Amniotic epithelial cell (primary cell): ENCODE measurements at regions not wholly inside any gene's neighbourhood (a gene's known extent, or its start where the extent isn't known, plus 50 kb on each side); places are given as distances from the start of the nearest gene placed in this dataset.
"Not testable (repeated sequence)": the region's sequence is repeated elsewhere in the genome, so short reads cannot be mapped to it uniquely, and the experiment has no call there.

Source experiments
- DNase-seq: peaks from one replicate; pipeline ENCODE4 v3.0.0-alpha.2; 2010; ENCODE audit warnings: low read depth

DNA sequence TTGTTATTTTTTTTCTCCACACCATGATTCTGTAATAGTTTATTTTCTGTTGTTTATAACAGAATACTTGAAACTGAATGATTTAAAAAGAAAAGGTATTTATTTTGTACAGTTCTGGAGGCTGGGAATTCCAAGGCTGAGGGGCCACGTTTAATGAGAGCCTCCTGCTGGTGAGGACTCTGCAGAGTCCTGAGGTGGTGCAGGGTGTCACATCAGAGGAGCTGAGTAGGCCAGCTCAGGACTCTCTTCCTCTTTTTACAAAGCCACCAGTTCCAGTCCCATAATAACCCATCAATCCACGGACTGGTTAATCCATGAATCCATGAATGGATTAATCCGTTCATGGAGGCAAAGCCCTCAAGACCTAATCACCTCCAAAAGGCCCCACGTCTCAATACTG lies 71.6 kb downstream of the TFAP2A start:
- no peak for DNase-seq

DNA sequence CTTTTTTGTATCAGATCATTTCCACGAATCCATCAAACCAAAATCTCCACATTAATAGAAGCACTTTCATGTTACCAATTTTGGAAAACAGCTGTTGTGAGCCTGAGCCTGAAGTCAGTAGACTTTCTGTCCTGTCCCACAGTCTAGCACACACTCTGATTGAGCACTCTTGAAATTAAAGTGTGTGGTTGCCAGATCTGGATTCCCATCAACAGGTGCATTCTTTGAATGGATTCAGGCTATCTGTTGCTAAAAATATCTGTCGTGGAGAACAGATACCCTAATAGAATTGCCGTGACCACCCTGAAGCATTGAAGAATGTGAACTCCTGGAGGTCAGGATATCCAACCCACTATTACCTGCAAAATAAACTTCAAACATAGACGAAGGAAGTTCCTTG lies 73.3 kb downstream of the TFAP2A start:
- no peak for DNase-seq

DNA sequence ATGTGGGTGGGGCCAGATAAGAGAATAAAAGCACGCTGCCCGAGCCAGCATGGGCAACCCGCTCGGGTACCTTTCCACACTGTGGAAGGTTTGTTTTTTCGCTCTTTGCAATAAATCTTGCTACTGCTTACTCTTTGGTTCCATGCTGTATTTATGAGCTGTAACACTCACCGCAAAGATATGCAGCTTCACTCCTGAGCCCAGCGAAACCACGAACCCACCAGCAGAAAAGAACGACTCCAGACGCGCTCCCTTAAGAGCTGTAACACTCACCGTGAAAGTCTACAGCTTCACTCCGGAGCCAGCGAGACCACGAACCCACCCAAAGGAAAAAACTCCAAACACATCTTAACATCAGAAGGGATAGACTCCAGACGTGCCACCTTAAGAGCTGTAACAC lies 76.7 kb downstream of the TFAP2A start:
- no peak for DNase-seq

DNA sequence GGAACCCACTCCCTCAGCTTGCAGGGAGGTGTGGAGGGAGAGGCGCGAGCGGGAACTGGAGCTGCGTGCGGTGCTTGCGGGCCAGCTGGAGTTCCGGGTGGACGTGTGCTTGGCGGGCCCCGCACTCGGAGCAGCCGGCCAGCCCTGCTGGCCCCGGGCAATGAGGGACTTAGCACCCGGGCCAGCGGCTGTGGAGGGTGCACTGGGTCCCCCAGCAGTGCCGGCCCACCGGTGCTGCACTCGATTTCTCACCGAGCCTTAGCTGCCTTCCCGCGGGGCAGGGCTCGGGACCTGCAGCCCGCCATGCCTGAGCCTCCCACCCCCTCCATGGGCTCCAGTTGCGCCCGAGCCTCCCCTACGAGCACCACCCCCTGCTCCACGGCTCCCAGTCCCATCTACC lies 77.5 kb downstream of the TFAP2A start:
- not testable (repeated sequence) for DNase-seq

DNA sequence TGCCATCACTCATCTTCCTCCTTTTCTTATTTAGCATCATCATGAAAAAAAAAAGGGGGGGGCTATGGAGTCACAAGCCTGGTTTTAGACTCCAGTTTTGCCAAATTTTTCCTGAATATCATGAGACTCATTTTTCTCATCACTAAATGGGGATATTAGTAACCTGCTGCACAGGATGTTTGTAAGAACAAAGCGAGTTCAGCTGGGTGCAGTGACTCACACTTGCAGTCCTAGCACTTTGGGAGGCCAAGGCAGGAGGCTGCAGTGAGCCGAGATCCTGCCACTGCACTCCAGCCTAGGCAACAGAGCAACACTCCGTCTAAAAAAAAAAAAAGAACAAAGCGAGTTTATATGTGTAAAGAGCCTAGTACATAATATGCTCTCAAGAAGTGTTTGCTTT lies 82.8 kb downstream of the TFAP2A start:
- DNase-seq: no peak

DNA sequence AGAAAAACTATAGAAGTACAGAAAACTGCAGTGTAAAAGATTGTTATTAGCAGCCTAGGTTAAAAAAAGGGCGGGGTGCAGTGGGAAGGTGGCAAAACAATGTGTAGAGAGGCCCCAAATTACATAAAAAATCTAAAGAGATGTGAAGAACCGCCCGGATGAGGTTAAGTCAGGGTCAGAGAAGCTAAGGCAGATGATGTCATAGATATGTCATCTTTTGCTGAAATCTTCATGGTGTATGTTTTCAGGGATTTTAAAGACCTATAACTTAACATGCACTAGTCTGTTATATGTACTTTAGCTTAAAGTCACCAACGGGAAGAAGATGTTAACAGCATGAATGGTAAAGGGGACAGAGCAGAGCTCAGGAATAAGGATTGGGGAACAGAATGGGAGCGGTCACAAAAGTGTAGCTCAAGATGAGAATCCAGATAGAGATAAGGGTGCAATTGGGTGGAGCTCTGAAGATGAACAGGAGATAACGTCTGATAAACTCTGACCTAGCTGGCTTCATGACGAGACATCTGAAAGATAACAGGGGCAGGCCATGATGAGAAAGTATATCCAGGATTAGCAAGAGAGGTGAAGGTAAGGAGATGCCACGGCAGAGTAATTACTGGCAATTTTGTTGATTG lies 83.4 kb downstream of the TFAP2A start:
- DNase-seq: no peak

DNA sequence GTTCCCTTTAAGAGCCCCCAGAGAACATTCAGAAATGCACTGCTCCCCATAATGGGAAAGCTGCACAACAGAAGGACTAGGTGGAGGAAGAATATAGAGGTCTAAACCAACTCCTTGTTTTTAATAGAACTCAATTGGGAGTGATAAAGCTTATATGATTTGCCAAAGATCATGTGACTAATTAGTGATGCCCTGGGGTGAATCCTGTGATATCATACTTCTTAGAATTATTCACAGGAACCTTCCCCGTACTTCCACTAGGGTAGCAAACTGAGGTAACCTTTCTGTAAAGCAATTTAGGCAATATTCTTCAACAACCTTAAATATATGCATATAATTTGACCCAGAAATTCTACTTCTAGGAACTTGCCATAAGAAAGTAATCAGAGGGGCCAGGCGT lies 84.4 kb downstream of the TFAP2A start:
- DNase-seq: no peak

DNA sequence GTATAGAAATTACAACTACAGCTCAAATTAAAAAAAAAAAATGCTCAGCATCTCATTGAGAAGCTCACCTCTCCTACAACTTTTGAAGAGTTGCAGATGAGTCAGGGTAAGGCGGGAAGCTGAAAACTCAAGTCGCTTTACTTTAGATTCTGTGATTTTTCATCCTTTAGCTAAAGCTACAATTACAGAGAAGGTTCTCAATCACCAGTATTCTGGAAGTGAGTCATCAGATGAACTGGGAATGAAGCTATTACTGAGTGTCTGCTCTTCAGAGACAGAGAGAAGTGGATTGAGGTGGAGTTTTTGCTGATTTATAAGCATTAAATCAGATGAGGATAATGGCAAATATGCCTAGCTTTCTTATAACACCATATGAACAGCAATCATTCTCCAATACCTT lies 91.9 kb downstream of the TFAP2A start:
- DNase-seq: no peak

DNA sequence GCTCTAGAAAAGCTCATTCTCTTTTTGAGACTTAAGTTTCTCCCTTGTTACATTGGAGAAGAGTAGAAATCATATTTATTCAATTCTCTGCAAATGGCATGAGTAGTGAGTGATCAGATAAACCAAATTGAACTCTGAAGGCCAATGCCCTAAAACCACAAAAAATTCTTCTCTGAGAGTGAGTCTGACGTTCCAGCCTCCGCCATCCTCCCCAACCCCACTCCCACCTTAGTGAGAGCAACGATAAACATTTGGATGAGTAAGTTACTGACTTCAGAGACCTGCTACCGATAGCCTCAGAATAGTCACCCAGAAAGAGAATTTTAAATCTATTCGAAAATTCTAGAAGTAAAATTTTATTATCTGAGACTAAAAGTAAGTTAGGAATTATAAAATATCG lies 94.6 kb downstream of the TFAP2A start:
- DNase-seq: peak; percentile 7

DNA sequence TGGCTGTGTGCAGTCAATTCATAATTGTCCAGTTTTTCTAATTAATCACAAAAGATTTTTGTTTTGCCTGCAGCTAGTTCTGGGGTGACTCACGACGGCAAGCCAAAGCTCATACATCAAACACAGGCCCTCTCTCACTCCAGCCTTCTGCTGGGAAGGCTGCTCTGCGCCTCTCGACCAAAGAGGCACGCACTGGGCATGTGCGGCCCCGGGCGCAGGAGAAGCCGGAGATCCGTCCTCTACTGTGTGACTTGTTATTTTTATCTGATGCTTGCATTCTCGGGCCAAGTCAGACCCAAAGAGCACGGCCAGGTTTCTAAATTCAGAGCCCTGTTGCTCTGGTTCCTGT lies 98.5 kb downstream of the TFAP2A start:
- DNase-seq: peak; percentile 77

DNA sequence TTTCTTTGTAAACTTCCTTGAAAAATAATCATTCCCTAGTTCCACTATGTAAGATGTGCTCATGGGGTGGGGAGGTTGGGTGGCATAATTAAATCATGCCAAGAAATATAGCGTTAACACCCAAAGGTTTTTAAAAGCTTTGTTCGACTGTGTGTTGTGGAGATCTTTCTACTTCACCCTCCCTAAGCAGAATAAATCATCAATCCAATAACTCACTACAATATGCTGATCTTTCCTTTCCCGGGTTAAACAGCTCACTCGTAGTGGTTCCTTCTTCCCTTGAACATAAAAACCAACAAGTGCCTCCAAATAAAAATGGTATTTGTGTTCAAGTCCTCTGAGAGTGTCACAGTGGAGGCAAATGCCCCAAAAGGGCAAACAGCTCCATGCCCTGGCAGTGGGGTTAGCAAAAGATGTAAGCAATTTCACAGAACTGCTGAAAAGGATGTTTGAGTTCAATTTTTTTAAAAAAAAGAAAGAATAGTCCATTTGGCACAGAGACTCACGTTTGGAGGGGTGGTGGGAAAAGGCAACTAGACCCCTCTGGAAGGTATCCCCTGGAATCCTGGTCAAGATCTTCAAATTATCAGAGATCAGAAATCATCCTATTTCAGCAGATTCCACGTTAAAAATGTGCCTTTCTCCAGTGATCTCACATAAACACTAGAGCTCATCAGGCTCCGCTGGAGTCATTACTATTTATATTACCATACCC lies 99.1 kb downstream of the TFAP2A start:
- DNase-seq: no peak

DNA sequence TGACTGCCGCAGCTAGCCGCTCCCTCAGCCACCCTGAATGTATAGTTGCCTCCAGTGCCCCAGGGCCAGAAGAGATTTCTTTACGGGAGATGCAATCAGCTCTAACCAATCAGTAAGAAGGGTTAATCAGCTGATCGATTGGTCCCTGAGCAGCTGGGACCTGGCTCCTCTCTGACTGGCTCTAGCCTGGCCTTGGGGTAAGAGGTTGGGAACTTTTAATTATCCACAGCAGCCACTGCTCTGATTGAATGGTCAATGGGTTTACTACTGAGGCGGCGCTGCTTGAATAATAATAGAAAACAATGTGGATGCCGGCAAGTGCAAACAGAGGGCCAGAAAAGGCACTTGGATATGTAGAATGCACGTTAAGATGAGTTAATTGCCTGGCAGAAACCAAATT lies 99.8 kb downstream of the TFAP2A start:
- no peak for DNase-seq

DNA sequence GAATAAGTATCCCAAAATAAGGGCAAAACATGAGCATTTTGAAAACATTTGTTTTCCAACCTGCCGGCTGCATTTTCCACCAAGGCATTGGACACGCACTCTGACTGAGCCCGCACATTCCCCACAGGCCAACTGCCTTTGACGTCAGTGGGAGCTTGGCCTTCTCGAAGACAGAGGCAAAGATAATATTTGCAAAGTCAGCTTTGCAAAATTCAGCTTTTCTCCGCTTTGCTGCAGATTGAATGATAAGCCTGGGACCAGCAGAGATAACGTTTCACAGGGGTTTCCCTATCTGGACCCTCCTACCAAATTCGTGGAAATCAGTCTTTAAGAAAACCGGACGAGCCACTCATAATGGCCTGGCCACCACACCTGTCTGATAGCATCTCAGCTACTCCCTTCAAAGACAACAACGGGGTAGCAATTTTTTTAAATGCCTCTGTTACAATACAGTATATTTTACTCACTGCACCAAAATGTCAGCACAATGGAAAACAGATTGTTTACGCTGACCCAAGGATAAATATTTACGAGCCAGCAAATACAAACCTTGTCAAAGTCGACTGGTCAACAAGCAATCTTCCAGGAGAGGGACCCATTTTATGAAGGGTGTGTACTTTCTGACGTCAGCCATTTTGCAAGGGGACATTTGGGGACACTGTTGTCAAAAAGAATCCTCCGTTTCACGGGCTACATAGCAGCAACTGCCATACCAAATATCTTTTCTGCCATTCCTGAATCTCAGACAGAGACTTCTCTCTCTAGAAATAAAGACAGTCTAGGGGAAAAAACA lies 100.5 kb downstream of the TFAP2A start:
- DNase-seq: no peak

DNA sequence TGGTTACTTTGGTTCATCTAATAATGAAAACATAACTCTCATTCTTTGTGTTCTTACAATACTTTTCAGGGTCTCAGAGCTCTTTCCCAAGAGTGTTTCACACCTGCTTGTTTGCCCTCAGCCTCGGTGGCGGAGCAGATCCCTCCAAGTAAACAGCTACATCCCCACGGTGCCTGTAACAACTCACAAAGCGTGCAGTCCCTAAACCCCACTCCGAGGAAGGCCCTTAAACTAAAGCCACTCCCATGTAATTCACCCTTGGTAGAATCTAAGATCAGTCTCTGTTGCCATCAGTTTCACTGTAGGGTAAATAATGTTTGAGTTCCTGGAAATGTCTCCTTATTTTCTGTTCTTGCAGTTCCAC lies 101.1 kb downstream of the TFAP2A start:
- DNase-seq: no peak

DNA sequence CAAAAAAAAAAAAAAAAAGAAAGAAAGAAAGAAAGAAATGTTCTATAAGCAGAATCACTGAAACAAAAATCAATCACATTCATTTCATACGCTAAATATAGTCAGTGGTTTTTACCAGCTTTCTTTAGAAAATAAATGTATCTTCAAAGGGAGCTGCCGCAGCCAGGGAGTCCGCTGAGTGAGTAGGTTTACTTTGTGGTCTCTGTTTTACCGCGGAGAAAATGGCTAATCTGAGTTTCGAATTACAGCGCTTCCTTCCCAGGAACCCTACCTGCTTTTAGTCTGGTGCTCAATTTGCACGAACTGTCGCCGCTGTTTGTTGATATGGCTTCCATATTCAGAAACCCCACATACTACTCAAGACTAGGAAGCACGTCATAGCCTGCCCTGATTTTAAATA lies 102.4 kb downstream of the TFAP2A start:
- DNase-seq: no peak

DNA sequence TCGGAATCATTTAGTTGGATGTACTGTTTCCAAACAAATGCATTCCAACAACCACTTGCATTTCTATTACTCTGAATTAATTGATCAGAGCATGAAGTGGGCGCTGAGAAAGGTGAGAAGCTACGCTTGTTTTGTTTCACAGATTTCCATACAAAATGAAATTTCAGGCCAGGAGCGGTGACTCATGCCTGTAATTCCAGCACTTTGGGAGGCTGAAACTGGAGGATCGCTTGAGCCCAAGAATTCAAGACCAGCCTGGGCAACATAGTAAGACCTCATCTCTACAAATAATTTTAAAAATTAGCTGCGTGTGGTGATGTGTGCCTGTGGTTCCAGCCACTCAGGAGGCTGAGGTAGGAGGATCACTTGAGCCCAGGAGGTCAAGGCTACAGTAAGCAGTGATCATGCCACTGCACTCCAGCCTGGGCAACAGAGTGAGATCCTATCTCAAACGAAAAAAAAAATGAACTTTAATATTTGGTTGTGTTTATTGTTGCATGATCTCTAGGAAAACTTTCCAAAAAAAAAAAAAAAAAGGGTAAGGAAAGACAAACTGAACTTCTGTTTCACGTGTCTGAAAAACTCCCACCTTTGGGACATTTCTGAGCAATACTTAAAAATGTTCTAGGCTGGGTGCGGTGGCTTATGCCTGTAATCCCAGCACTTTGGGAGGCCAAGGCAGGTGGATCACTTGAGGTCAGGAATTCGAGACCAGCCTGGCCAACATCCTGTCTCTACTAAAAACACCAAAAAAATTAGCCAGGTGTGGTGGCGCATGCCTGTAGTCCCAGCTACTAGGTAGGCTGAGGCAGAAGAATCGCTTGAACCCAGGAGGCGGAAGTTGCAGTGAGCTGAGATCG lies 103.1 kb downstream of the TFAP2A start:
- not testable (repeated sequence) for DNase-seq

DNA sequence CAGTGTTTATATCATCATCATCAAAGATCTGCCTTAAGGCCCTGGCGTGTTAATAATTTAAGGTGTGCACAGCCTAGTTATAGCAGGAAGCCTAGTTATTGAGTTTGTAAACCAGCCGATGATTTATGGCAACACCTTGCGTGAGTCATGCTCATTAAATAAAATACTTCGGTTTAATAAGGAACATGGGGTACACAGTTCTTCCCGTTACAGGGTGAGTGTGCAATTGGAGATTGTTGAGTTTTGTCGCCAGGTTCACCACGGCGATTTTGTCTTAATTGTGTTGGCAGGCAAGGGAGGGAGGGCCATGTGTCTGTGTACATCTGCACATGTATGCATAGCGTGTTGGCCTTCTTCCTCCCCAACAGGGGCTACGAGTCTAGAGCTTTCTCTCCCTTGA lies 104.0 kb downstream of the TFAP2A start:
- DNase-seq: no peak

DNA sequence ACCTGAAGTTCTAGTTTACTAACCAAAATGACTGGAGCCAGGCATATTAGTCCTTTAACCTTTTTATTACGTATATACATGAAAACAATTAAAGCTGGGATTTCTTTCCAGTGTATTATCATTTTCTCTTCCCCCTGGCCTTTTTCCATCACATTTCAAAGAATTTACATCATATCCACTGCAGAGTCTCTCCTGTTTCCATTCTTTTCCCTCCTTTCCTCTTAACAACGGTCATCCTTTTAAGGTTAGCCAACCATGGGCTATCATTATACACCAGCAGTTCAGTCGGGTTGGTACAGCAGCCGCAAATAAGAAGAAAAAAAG lies 104.6 kb downstream of the TFAP2A start:
- no peak for DNase-seq

DNA sequence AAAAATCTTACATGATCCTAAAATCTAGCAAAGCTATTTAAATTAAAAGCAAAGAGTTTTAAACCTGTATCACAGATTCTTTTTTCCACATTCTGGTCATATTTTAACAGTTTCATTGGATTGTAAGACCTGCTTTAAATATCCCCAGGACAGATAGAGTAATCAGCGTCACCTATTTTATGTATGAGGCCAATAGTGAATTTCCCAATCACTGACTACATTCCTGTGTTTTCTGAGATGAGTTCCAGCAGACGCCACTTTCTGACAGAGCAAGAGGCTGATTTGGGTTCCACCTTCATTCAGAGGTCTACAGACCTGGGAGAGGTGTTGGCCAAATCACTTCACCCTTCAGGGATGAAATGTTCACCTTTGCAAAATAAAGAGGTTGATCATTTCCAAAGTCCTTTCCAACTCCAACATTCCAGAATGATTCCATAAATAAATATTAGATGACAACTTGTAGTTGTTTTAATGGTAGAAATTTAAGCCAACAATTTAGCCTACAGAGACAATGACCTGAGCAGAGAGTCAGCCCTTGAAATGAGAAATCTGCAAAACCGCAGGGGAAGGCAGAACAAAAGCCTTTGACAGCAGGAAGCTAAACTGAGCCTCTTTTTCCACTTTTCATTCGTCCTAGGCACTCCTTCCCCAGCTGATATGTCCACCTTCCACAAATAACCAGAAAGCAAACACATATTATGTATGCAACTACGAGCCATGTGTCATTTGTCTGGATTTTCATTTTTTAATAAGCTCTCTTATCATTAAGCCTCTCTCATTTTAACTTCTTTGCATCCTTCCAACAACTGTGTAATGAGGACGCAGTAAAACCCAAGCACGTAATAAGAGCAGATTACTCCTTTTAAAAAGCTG lies 105.2 kb downstream of the TFAP2A start:
- no peak for DNase-seq

DNA sequence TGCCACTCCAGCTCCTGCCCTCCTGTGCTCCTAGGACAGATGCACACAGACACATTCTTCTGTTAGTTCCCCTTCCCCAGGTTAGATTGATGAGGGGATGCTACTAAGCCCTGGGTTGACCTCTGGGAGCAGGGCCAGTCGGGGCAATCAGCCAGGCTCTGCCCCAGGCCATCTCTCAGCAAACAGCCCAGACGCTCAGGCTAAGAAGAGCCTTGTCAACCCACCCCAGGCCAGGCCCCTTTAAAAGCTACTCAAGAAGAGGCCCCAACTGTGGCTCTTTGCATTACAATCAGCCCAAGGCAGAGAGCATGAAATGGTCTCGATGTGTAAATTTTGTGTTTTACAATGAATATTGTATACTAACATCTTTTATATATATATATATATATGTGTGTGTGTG lies 107.4 kb downstream of the TFAP2A start:
- no peak for DNase-seq

DNA sequence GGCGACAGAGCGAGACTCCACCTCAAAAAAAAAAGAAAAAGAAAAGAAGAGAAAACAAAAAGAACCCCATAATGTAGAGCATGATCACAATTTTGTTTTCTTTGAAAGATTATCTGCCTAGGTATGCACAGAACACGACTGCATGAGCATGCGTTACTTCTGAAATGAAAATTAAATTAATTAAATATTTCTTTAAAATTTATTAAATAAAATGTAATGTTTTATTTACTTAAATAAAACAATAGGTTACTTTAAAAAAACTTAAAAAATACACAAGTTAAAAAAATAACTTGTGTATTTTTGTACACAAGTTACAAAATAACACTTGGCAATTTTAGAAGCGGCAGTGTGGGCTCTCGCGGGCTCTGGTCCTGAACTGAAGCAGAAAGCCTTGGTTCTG lies 107.8 kb downstream of the TFAP2A start:
- no peak for DNase-seq
